MCF 10A (cell line): ENCODE measurements at regions not wholly inside any gene's neighbourhood (a gene's known extent, or its start where the extent isn't known, plus 50 kb on each side); places are given as distances from the start of the nearest gene placed in this dataset.

Experiments used
- BruUV-seq: library from RNA; stranded (reverse); fragments of 400-500 nt; replicated peaks from 2 replicates; lab custom pipeline; 2021; lab: Mats Ljungman, UMichigan
- CTCF ChIA-PET: fragments of 300-600 bp; sonication (Branson Sonifier 250); formaldehyde crosslinking; extraction: SDS; loops from one replicate; lab custom pipeline; 2021; ENCODE audit warnings: antibody characterized with exemption, inconsistent platforms; lab: Yijun Ruan, JAX
- POLR2A ChIA-PET: fragments of 300-600, 350-650 bp; sonication (Branson Sonifier 250); formaldehyde crosslinking; extraction: SDS; loops from one replicate; lab custom pipeline; 2020; ENCODE audit warnings: antibody characterized with exemption, inconsistent platforms; lab: Yijun Ruan, JAX
- DNase-seq: peaks from one replicate; pipeline ENCODE4 v3.0.0-alpha.2; 2018; ENCODE audit not compliant: unreplicated experiment
- H3K27ac Mint-ChIP-seq: one replicate; pipeline ENCODE4 v1.8.0; 2022; ENCODE audit warnings: mild to moderate bottlenecking, low read depth, mixed read lengths; ENCODE audit not compliant: unreplicated experiment
- H3K27me3 Mint-ChIP-seq: one replicate; pipeline ENCODE4 v1.8.0; 2022; ENCODE audit warnings: mixed read lengths; ENCODE audit not compliant: insufficient read depth, unreplicated experiment
- H3K36me3 Mint-ChIP-seq: one replicate; pipeline ENCODE4 v1.8.0; 2022; ENCODE audit warnings: mild to moderate bottlenecking, moderate library complexity, mixed read lengths; ENCODE audit not compliant: insufficient read depth, unreplicated experiment
- H3K4me1 Mint-ChIP-seq: one replicate; pipeline ENCODE4 v1.8.0; 2022; ENCODE audit warnings: mixed read lengths; ENCODE audit not compliant: insufficient read depth, unreplicated experiment
- H3K4me3 Mint-ChIP-seq: one replicate; pipeline ENCODE4 v1.8.0; 2022; ENCODE audit warnings: mild to moderate bottlenecking, moderate library complexity, mixed read lengths; ENCODE audit not compliant: unreplicated experiment
- H3K9me3 Mint-ChIP-seq: one replicate; pipeline ENCODE4 v1.8.0; 2022; ENCODE audit warnings: mixed read lengths; ENCODE audit not compliant: unreplicated experiment
- intact Hi-C: fragments of 100-400 bp; cut with micrococcal nuclease; formaldehyde crosslinking; loops from 2 replicates; pipeline ENCODE4 v1.14.1; 2022
- TF ChIP-seq, protein P1 (sequence below): fragments of 200-600 bp; IDR thresholded peaks from one replicate; pipeline ENCODE4 v1.8.0; 2022; ENCODE audit warnings: antibody characterized with exemption, mild to moderate bottlenecking; ENCODE audit not compliant: unreplicated experiment

DNA sequence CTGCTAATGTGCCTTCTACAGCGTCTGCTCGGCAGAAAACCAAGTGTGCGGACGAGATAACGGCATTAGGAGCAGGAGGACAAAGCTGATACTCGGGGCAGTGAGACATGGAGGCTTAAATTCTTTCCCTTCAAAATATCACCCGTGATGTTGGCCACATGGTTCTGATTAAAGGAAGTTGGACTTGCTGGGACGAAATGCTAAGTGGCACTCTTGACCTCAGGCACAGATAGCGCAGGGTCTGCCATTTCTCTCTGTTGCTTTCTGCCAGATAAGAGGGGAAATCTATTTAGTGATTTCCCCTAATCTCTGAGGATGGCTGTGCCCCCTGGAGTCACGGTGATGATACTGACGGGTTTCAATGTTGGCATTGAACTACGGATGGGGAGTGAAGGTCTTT is 509.6 kb upstream of the EEF2KMT start:
- intact Hi-C loops, result no loop called here
- CTCF ChIA-PET, result no interaction called here
- BruUV-seq, result no TSS peak
- Mint-ChIP-seq H3K9me3 (peaks cover 36% of the 10 kb centered on the region), H3K4me1 (no peaks in the 10 kb centered on the region), H3K27ac (no peak overlapping the region), H3K36me3 (no peaks in the 10 kb centered on the region), H3K4me3 (no peak overlapping the region), H3K27me3 (no peaks in the 10 kb centered on the region)
- TF ChIP-seq, protein P1, sequence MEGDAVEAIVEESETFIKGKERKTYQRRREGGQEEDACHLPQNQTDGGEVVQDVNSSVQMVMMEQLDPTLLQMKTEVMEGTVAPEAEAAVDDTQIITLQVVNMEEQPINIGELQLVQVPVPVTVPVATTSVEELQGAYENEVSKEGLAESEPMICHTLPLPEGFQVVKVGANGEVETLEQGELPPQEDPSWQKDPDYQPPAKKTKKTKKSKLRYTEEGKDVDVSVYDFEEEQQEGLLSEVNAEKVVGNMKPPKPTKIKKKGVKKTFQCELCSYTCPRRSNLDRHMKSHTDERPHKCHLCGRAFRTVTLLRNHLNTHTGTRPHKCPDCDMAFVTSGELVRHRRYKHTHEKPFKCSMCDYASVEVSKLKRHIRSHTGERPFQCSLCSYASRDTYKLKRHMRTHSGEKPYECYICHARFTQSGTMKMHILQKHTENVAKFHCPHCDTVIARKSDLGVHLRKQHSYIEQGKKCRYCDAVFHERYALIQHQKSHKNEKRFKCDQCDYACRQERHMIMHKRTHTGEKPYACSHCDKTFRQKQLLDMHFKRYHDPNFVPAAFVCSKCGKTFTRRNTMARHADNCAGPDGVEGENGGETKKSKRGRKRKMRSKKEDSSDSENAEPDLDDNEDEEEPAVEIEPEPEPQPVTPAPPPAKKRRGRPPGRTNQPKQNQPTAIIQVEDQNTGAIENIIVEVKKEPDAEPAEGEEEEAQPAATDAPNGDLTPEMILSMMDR, result no peak
- DNase-seq, result no peak
- POLR2A ChIA-PET, result no interaction called here

GRCh38 chr16:5605404-5605803 is 507.8 kb upstream of the EEF2KMT start:
- no peak for DNase-seq
- CTCF ChIA-PET, result no interaction called here
- Mint-ChIP-seq H3K36me3 (no peaks in the 10 kb centered on the region), H3K4me1 (no peaks in the 10 kb centered on the region), H3K4me3 (no peak overlapping the region), H3K27me3 (no peaks in the 10 kb centered on the region), H3K27ac (no peak overlapping the region), H3K9me3 (peaks cover 18% of the 10 kb centered on the region)
- POLR2A ChIA-PET, result no interaction called here
- BruUV-seq, result no TSS peak
- intact Hi-C loops, result no loop called here
- TF ChIP-seq, protein P1, result no peak

- Mint-ChIP-seq H3K9me3 (peaks cover 12% of the 10 kb centered on the region), H3K36me3 (no peaks in the 10 kb centered on the region), H3K4me3 (no peak overlapping the region), H3K27me3 (no peaks in the 10 kb centered on the region), H3K27ac (no peak overlapping the region), H3K4me1 (no peaks in the 10 kb centered on the region)
- intact Hi-C loops, result no loop called here
- POLR2A ChIA-PET, result no interaction called here
- no TSS peak for BruUV-seq
- no peak for DNase-seq
- TF ChIP-seq, protein P1, result no peak
- CTCF ChIA-PET, result no interaction called here
These were observed 507.2 kb upstream of the EEF2KMT start for GRCh38 chr16:5604770-5605169.

GRCh38 chr16:5603836-5604235 is 506.2 kb upstream of the EEF2KMT start:
- no peak overlapping the region for H3K4me3 Mint-ChIP-seq
- TF ChIP-seq, protein P1, result no peak
- H3K27ac Mint-ChIP-seq, result no peak overlapping the region
- no peaks in the 10 kb centered on the region for H3K27me3 Mint-ChIP-seq
- DNase-seq, result no peak
- H3K36me3 Mint-ChIP-seq, result no peaks in the 10 kb centered on the region
- intact Hi-C loops, result no loop called here
- ChIA-PET CTCF (interaction anchor here (0.5 kb wide), 1 partner anchor 543 kb away, joined by 3 read pairs; no protein-coding TSS in a partner anchor), POLR2A (no interaction called here)
- BruUV-seq, result no TSS peak
- no peaks in the 10 kb centered on the region for H3K4me1 Mint-ChIP-seq
- peaks cover 7% of the 10 kb centered on the region for H3K9me3 Mint-ChIP-seq
